Endothelial cell of umbilical vein (primary cell): ENCODE measurements at regions not wholly inside any gene's neighbourhood (a gene's known extent, or its start where the extent isn't known, plus 50 kb on each side); places are given as distances from the start of the nearest gene placed in this dataset.

Experiments
- BruUV-seq: library from RNA; stranded (reverse); fragments of 400-500 nt; replicated peaks from 2 replicates; lab custom pipeline; 2021; lab: Mats Ljungman, UMichigan
- CTCF ChIA-PET: fragments of 300-600, 350-600 bp; sonication (Branson Sonifier 250); formaldehyde crosslinking; loops from one replicate; lab custom pipeline; 2021; ENCODE audit warnings: antibody characterized with exemption, inconsistent platforms; lab: Charles Lee
- POLR2A ChIA-PET: fragments of 300-600, 350-600 bp; sonication (Branson Sonifier 250); formaldehyde crosslinking; loops from one replicate; lab custom pipeline; 2021; ENCODE audit warnings: antibody characterized with exemption, inconsistent platforms; lab: Charles Lee
- DNase-seq: peaks from one replicate; pipeline ENCODE4 v3.0.0-alpha.2; 2011; ENCODE audit warnings: low read depth, low spot score
- FAIRE-seq: peaks from 2 replicates; lab custom pipeline; 2011; peaks lifted over from hg19 to GRCh38; lab: Jason Lieb, UNC
- H2AFZ ChIP-seq: 2 replicates; pipeline ENCODE4 v1.6.0; 2012; ENCODE audit warnings: low read depth, low read length, control low read depth, inconsistent platforms
- H3K27ac ChIP-seq: 2 replicates; pipeline ENCODE4 v1.5.1; 2011; ENCODE audit warnings: low read depth, mild to moderate bottlenecking, control low read depth, low read length, moderate library complexity; ENCODE audit not compliant: insufficient read depth
- H3K27me3 ChIP-seq, 2 experiments: 2 replicates each; pipeline versions ENCODE4 v1.6.0 to v1.6.1; 2011; ENCODE audit warnings: low read length in 2 of 2, mixed read lengths in 1 of 2; ENCODE audit not compliant: control insufficient read depth in 2 of 2, insufficient read depth in 2 of 2
- H3K36me3 ChIP-seq, 2 experiments: 2 replicates in 1 of 2; 3 replicates in 1 of 2; pipeline ENCODE4 v1.5.1; 2011; ENCODE audit warnings: low read length in 2 of 2, mild to moderate bottlenecking in 1 of 2, moderate library complexity in 1 of 2; ENCODE audit not compliant: control insufficient read depth in 2 of 2, insufficient read depth in 2 of 2; ENCODE audit errors: extremely low read depth in 1 of 2
- H3K4me1 ChIP-seq: 3 replicates; pipeline ENCODE4 v1.5.1; 2011; ENCODE audit warnings: mild to moderate bottlenecking, low read length; ENCODE audit not compliant: control insufficient read depth, insufficient read depth; ENCODE audit errors: extremely low read depth
- H3K4me2 ChIP-seq: 2 replicates; pipeline ENCODE4 v1.6.1; 2011; ENCODE audit warnings: low read length, control low read depth, mixed read lengths; ENCODE audit not compliant: insufficient read depth
- H3K4me3 ChIP-seq, 3 experiments: fragments of 200-600 bp in 1 of 3; sonication (generic), shearing (Covaris generic) in 1 of 3; replicated peaks in 1 of 3; 2 replicates each; pipeline ENCODE4 v1.5.1; 2011 to 2016; ENCODE audit warnings: control low read depth in 3 of 3, low read length in 3 of 3, mild to moderate bottlenecking in 2 of 3, inconsistent platforms in 1 of 3, low read depth in 1 of 3, moderate library complexity in 1 of 3; ENCODE audit not compliant: insufficient read depth in 1 of 3
- H3K79me2 ChIP-seq: 2 replicates; pipeline ENCODE4 v1.6.0; 2012; ENCODE audit warnings: low read length, inconsistent platforms; ENCODE audit not compliant: control insufficient read depth, insufficient read depth
- H3K9ac ChIP-seq: replicated peaks from 2 replicates; pipeline ENCODE3; 2011; ENCODE audit warnings: low read length, control low read depth; ENCODE audit not compliant: insufficient read depth; ENCODE audit errors: extremely low read depth
- H3K9me1 ChIP-seq: replicated peaks from 3 replicates; pipeline ENCODE4 v1.6.0; 2011; ENCODE audit warnings: mild to moderate bottlenecking, low read length; ENCODE audit not compliant: control insufficient read depth, insufficient read depth; ENCODE audit errors: extremely low read depth
- H3K9me3 ChIP-seq: replicated peaks from 2 replicates; pipeline ENCODE4 v1.5.1; 2012; ENCODE audit warnings: low read length, inconsistent platforms; ENCODE audit not compliant: control insufficient read depth, insufficient read depth
- H4K20me1 ChIP-seq: replicated peaks from 2 replicates; pipeline ENCODE3; 2011; ENCODE audit warnings: mild to moderate bottlenecking, low read length; ENCODE audit not compliant: control insufficient read depth, insufficient read depth; ENCODE audit errors: extremely low read depth
- EZH2 ChIP-seq: IDR thresholded peaks from 2 replicates; pipeline ENCODE4 v1.6.1; 2012; ENCODE audit warnings: borderline replicate concordance, low read depth, mild to moderate bottlenecking, moderate library complexity, low read length, inconsistent platforms; ENCODE audit not compliant: severe bottlenecking
- FOS ChIP-seq: IDR thresholded peaks from 2 replicates; pipeline ENCODE4 v1.6.1; 2011; ENCODE audit warnings: mild to moderate bottlenecking, low read length, moderate library complexity, borderline replicate concordance; ENCODE audit not compliant: insufficient read depth
- GATA2 ChIP-seq: IDR thresholded peaks from 2 replicates; pipeline ENCODE4 v1.7.0; 2011; ENCODE audit warnings: low read depth, mild to moderate bottlenecking, moderate library complexity, mixed read lengths, low read length; ENCODE audit not compliant: insufficient read length, insufficient read depth
- JUN ChIP-seq: IDR thresholded peaks from 2 replicates; pipeline ENCODE4 v1.6.1; 2011; ENCODE audit warnings: borderline replicate concordance, low read depth; ENCODE audit not compliant: insufficient read length, insufficient read depth
- MYC ChIP-seq: IDR thresholded peaks from one replicate; pipeline ENCODE4 v1.6.1; 2011; ENCODE audit warnings: mild to moderate bottlenecking, low read depth, low read length
- POLR2A ChIP-seq: IDR thresholded peaks from 2 replicates; pipeline ENCODE4 v1.6.1; 2012; ENCODE audit warnings: low read depth, mild to moderate bottlenecking, control low read depth, low read length
- POLR2AphosphoS5 ChIP-seq: IDR thresholded peaks from 2 replicates; pipeline ENCODE4 v1.6.1; 2012; ENCODE audit warnings: low read depth, mild to moderate bottlenecking, control low read depth, low read length, moderate library complexity; ENCODE audit not compliant: insufficient read depth
- dilution Hi-C: fragments of 300-500 bp; cut with MboI; formaldehyde crosslinking; loops from one replicate; pipeline ENCODE4 v1.15.0; 2019; ENCODE audit warnings: low sequenced_read_pairs; ENCODE audit not compliant: extremely low pct_ligation_motif_present
- intact Hi-C: fragments of 100-400 bp; cut with micrococcal nuclease; formaldehyde crosslinking; loops from one replicate; pipeline ENCODE4 v1.10.0; 2022
- TF ChIP-seq, protein P1 (sequence below): IDR thresholded peaks from 2 replicates; pipeline ENCODE4 v1.6.1; 2011; ENCODE audit not compliant: insufficient read depth, insufficient read length
- TF ChIP-seq, protein P2 (sequence below), 2 donors: IDR thresholded peaks; 1 replicate in 1 of 2; 2 replicates in 1 of 2; pipeline ENCODE4 v1.5.1; 2011; ENCODE audit warnings: low read length in 2 of 2, mild to moderate bottlenecking in 2 of 2, moderate library complexity in 2 of 2, control low read depth in 1 of 2, inconsistent platforms in 1 of 2, low read depth in 1 of 2; ENCODE audit not compliant: insufficient read depth in 1 of 2; ENCODE audit errors: extremely low read depth in 1 of 2

DNA sequence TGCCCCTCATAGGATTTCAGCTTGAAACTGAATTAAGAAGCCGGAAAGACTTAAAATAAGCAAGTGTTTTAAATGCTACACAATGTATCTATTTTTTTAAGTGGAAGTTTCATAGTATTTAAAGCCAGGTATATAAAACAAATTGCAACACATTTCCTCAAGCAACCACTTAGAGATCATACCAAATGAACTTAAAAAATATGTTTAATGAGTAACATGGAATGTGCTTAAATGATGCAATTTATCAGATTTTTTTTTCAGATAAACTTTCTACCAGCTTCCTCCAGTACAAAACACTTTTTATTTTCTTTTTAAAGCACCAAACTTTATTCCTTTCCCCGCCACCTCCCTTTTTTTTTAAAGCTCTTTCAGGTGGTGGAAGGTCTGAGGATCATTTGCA lies 534.3 kb downstream of the BMP2 start:
- Histone ChIP-seq H3K36me3 (no peaks in the 10 kb centered on the region), H4K20me1 (no peaks in the 10 kb centered on the region), H3K4me1 (no peaks in the 10 kb centered on the region), H3K9ac (no peak overlapping the region), H3K9me3 (no peaks in the 10 kb centered on the region), H3K9me1 (no peaks in the 10 kb centered on the region), H2AFZ (no peak overlapping the region), H3K27me3 (no peaks in the 10 kb centered on the region), H3K4me2 (no peak overlapping the region), H3K4me3 (no peak overlapping the region), H3K79me2 (no peaks in the 10 kb centered on the region), H3K27ac (no peak overlapping the region)
- POLR2A ChIA-PET, result no interaction called here
- TF ChIP-seq EZH2 (no peak), POLR2AphosphoS5 (no peak), FOS (no peak), JUN (no peak), POLR2A (no peak), MYC (no peak), GATA2 (no peak)
- TF ChIP-seq, protein P1, sequence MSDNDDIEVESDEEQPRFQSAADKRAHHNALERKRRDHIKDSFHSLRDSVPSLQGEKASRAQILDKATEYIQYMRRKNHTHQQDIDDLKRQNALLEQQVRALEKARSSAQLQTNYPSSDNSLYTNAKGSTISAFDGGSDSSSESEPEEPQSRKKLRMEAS, result no peak
- TF ChIP-seq, protein P2, sequence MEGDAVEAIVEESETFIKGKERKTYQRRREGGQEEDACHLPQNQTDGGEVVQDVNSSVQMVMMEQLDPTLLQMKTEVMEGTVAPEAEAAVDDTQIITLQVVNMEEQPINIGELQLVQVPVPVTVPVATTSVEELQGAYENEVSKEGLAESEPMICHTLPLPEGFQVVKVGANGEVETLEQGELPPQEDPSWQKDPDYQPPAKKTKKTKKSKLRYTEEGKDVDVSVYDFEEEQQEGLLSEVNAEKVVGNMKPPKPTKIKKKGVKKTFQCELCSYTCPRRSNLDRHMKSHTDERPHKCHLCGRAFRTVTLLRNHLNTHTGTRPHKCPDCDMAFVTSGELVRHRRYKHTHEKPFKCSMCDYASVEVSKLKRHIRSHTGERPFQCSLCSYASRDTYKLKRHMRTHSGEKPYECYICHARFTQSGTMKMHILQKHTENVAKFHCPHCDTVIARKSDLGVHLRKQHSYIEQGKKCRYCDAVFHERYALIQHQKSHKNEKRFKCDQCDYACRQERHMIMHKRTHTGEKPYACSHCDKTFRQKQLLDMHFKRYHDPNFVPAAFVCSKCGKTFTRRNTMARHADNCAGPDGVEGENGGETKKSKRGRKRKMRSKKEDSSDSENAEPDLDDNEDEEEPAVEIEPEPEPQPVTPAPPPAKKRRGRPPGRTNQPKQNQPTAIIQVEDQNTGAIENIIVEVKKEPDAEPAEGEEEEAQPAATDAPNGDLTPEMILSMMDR (IDR thresholded peaks at IDR 0.05; ENCODE audit: extremely low read depth in 1 of 2, insufficient read depth in 1 of 2, low read depth in 1 of 2, low read length in 2 of 2), result no peak
- FAIRE-seq (no peak), DNase-seq (no peak)
- dilution Hi-C loops, result no loop called here
- BruUV-seq, result no TSS peak
- intact Hi-C loops, result no loop called here
- CTCF ChIA-PET, result interaction anchor here (1.3 kb wide), 1 partner anchor 16 kb away, joined by 13 read pairs; no protein-coding TSS in a partner anchor
